OCI-LY3 (cell line): ENCODE measurements at regions not wholly inside any gene's neighbourhood (a gene's known extent, or its start where the extent isn't known, plus 50 kb on each side); places are given as distances from the start of the nearest gene placed in this dataset.

Experiments
- CTCF ChIP-seq: fragments of 200-600, 300-600 bp; sonication (generic); IDR thresholded peaks from 2 replicates; pipeline ENCODE4 v1.5.1; 2014; ENCODE audit warnings: antibody characterized with exemption, low read length, low read depth
- EZH2phosphoT487 ChIP-seq: fragments of 200-600 bp; shearing (Covaris generic); IDR thresholded peaks from 2 replicates; pipeline ENCODE4 v1.6.1; 2018; ENCODE audit warnings: antibody characterized with exemption, mixed run types, low read depth

- no peak for TF ChIP-seq CTCF
- no peak for TF ChIP-seq EZH2phosphoT487
These were observed 1045.3 kb downstream of the TLE1 start for GRCh38 chr9:80644044-80644443.
